GM20000 (cell line): ENCODE measurements at regions not wholly inside any gene's neighbourhood (a gene's known extent, or its start where the extent isn't known, plus 50 kb on each side); places are given as distances from the start of the nearest gene placed in this dataset.

ENCODE experiments used
- DNase-seq: peaks from one replicate; pipeline ENCODE4 v3.0.0; 2012; ENCODE audit warnings: low spot score
- TF ChIP-seq, protein P1 (sequence below): IDR thresholded peaks from 2 replicates; pipeline ENCODE4 v1.5.1; 2012; ENCODE audit warnings: mild to moderate bottlenecking, control low read depth; ENCODE audit errors: extremely low read depth, missing control alignments

DNA sequence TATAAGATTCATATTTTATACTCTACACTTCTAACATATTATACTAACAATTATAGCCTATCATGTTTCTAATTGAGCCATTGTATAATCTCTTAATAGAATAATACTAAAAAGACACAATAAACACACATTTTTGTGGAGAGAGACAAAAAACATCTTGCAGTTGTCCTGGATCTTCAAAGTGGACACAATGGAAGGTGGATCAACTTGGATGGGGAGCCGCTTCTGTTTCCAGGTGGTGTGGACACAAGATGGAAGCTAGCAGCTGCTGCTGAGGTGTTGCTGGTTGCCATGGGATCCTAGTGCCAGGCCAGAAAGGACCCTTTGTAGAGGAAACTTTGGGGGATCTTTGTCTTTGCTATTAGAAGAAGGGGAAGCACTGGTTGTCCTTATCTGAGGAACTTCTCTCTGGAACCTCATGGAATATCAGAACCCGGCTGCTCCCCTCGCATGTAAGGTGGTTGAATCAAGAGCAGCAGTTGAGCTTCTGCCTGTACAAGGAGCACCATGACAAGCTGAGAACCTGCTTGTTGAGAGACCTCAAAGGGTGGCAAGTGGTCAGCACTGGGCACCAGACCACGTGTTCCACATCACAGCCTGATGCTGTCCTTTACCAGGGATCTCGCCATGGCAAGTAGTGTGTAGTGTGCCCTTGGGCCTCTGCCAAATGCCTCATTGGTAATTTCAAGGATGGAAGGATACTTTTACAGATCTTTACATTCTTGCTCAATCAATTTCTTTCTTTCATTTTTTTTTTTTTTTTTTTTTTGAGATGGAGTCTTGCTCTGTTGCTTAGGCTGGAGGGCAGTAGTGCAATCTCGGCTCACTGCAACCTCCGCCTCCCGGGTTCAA is 232.2 kb downstream of the MYCN start:
- TF ChIP-seq, protein P1, sequence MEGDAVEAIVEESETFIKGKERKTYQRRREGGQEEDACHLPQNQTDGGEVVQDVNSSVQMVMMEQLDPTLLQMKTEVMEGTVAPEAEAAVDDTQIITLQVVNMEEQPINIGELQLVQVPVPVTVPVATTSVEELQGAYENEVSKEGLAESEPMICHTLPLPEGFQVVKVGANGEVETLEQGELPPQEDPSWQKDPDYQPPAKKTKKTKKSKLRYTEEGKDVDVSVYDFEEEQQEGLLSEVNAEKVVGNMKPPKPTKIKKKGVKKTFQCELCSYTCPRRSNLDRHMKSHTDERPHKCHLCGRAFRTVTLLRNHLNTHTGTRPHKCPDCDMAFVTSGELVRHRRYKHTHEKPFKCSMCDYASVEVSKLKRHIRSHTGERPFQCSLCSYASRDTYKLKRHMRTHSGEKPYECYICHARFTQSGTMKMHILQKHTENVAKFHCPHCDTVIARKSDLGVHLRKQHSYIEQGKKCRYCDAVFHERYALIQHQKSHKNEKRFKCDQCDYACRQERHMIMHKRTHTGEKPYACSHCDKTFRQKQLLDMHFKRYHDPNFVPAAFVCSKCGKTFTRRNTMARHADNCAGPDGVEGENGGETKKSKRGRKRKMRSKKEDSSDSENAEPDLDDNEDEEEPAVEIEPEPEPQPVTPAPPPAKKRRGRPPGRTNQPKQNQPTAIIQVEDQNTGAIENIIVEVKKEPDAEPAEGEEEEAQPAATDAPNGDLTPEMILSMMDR, result no peak
- no peak for DNase-seq

DNA sequence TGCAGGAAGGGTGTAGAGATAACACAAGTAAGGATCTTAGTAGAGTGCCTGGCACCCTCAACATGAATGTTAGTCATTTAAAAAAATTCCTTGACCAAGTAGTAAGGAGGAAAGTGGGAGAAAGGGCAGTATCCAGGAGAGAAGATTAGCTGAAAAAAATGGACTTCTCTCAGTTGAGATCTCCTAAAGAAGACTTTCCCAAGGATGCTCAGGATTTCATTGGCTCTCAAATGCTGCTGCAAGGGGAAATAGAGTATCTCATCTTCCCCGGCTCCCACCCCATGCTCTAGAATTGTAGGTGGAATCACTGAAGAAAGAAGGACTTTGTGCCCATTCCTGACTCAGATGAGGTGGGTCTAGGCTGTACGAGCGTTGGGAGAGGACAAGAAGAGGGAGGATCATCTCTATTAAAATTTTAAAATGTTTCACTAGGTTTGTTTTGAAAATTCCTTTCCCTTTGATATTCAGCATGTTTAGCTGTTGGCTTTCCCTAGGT is 231.1 kb downstream of the MYCN start:
- TF ChIP-seq, protein P1, result no peak
- DNase-seq, result no peak

DNA sequence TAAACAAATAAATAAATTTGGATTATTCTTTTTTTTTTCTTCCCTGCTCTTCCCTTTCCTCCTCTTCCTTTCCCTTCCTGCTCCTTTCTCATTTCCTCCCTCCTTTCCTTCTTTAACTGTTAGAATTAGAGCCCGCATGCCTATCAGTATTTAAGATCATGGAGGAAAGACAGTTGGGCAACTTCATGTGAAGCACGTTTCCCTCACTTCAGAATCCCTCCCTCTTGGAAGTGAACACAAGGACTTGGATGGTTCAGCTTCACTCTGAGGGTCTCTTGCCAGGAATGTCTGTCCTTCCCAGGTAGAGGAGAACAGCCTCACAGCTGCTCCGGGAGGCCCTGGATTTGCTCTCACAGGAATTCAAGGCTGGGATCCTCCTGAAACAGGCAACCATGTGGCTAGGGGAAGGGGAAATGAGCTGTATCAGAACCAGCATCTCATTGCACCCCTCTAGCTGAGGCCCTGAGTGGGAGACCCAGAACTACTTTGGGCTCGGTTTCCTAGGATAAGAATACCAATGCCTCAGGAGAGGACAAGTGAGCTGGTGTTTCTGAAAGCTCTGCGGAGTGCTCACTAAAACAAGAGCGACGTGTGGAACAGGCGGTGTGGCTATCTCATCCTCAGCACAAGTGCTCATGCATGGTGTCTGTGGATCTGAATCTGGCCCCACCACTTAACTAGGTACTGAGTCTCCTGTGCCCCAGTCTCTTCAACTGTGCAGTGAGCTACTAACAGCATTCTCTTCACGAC is 230.5 kb downstream of the MYCN start:
- TF ChIP-seq, protein P1, result no peak
- no peak for DNase-seq

DNA sequence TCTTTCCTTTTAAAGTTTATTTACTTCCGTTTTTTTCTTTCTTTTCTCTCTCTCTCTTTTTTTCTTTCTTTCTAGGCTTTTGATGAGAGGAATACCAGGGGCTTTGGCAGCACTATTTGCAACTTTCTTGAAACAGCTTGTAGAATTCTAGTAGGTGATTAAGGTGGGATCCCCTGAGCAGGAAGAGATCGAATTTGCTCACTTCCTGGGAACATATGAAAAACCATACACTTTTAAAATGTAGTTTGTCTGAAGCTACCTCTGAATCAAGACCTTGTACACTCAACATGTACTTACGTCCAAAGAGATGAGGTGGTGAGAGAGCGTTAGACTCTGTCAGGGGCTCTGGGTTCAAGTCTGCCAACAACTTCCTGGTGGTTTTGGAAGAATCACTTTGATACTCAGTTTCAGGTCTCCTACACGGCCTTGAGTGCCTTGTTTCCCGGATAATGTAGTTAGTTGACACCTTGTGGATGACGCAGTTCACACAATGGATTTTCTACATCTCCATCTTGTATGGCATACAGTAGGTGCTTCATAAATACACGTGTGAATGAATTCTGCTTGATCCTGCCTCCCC is 229.1 kb downstream of the MYCN start:
- TF ChIP-seq, protein P1, result no peak
- no peak for DNase-seq

DNA sequence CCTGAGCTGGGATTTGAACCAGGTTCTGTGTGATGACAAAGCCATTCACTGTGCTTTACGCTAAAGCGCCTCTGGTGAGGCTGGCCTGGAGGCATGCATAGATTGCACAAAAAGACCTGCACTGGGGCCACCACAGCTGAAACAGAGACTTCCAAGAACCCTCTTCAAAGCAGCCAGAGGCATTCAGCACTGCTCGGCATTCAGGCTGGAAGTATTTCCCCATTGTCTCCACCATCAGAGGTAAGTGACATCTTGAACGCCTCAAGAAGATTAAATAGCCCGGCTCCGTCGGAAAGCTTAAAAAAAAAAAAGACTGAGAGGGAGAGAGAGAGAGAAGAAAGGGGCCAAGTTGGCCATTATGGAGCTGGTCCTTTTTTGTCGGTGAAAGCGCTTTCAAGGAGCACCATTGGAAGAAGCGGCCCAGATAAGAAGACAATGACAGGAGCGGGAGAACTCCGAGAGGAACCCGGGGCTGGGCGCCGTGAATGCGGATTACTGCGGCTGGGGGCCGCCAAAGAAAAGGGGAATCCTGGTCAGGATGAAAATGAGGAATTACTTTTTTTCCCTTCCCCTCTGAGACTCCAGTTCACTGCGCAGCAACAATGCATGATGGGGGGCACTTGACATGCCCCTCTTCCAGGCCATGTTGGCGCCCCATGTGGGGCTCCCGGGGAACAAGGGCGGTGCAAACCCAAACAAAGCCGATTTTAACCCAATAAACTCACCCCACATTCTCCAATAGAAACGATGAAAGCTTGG is 228.3 kb downstream of the MYCN start:
- DNase-seq, result no peak
- TF ChIP-seq, protein P1, result no peak

DNA sequence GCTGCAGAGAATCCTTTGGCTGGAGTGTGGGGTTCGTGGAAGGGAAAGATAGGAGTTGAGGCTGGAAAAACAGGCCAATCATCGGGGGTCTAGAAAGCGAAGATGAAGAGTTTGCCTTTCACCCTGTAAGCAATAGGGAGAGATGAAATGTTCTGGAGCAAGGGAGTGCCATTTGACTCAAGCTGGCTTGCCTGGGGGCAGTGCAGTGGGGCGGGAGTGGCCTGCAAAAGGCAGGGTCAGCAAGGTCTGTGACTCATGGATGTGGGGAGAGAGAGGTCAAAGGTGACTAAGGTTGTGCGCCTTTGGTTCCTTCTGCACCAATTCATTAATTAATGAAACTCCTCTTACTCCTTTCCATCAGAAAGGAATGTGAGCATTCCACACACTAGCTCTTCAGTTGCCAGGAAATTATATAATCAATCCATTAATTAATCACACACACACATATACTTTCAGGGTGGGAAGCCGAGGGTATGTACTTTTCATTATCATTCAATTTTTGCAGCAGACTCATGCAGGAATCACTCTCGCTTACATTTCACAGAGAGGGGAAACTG is 227.6 kb downstream of the MYCN start:
- DNase-seq, result no peak
- TF ChIP-seq, protein P1, result no peak
